ENCODE measurements at regions not wholly inside any gene's neighbourhood (a gene's known extent, or its start where the extent isn't known, plus 50 kb on each side); places are given as distances from the start of the nearest gene placed in this dataset.

DNA sequence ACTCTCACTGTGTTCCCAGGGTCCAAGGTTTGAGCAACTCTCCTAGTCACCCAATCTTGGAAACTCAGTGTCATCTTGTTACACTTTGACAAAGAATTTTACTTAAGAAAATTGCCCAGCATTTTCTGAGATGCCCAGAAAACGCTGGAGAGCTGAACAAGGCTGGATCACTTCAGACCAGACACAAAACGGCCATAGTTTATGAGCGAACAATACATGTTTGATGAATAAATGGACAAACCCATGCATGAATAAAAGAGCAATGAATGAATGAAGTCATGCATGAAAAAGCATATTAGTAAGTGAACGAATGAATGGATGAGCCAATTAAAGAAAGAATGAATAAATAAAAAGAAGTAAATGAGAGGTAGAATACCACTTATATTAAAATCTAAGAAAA is 103.8 kb downstream of the MATN1 start:
- Histone ChIP-seq H3K9me3 (ENCODE audit: control insufficient read depth in 4 of 4, insufficient read depth in 3 of 4, low read length in 3 of 4) (peaks cover 0 to 8% (median 4%) of the 10 kb centered on the region in 4 donors), H3K27me3 (ENCODE audit: control insufficient read depth in 3 of 3, insufficient read depth in 3 of 3, low read length in 2 of 3) (peaks cover 0 to 8% (median 2%) of the 10 kb centered on the region in 3 donors), H3K36me3 (ENCODE audit: control insufficient read depth in 4 of 4, insufficient read depth in 4 of 4, low read length in 4 of 4) (no peaks in the 10 kb centered on the region), H3K4me3 (no peak overlapping the region), H3K9ac (ENCODE audit: insufficient read depth in 1 of 2, low read length in 2 of 2) (no peak overlapping the region), H3K27ac (ENCODE audit: low read depth in 1 of 2, low read length in 1 of 2) (no peak overlapping the region), H3K4me1 (ENCODE audit: control insufficient read depth in 5 of 5, insufficient read depth in 5 of 5, low read length in 5 of 5) (peaks cover 0 to 4% (median 0%) of the 10 kb centered on the region in 5 donors)
- no peak for DNase-seq
- TF ChIP-seq, protein P1, sequence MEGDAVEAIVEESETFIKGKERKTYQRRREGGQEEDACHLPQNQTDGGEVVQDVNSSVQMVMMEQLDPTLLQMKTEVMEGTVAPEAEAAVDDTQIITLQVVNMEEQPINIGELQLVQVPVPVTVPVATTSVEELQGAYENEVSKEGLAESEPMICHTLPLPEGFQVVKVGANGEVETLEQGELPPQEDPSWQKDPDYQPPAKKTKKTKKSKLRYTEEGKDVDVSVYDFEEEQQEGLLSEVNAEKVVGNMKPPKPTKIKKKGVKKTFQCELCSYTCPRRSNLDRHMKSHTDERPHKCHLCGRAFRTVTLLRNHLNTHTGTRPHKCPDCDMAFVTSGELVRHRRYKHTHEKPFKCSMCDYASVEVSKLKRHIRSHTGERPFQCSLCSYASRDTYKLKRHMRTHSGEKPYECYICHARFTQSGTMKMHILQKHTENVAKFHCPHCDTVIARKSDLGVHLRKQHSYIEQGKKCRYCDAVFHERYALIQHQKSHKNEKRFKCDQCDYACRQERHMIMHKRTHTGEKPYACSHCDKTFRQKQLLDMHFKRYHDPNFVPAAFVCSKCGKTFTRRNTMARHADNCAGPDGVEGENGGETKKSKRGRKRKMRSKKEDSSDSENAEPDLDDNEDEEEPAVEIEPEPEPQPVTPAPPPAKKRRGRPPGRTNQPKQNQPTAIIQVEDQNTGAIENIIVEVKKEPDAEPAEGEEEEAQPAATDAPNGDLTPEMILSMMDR (IDR thresholded peaks at IDR 0.05; ENCODE audit: control extremely low read depth, extremely low read depth), result no peak
- no peak for ATAC-seq (ENCODE audit: insufficient read depth, low FRiP score)
- 77 to 78% methylated on average over 4 of the region's 4 CpGs for WGBS, 2 donors

DNA sequence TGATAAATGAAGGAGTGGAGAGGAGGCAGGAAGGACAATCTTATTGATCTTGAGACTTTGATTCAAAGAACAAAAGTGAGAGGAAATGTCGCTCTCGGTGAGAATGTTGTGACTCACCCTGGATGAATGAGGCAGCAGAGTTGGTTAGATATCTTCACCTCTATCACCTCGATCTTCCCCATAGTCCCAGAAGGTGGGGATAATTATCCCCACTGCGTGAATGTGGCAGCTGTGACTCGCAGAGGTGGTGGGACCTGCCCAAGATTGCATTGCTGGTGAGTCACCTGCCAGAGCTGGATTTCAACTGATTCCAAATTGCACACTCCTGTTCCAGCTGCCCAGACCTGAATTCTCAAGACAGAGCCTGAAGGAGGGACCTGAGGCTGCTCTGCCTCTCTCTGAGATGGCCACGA is 105.0 kb downstream of the MATN1 start:
- ATAC-seq (ENCODE audit: insufficient read depth, low FRiP score), result no peak

DNA sequence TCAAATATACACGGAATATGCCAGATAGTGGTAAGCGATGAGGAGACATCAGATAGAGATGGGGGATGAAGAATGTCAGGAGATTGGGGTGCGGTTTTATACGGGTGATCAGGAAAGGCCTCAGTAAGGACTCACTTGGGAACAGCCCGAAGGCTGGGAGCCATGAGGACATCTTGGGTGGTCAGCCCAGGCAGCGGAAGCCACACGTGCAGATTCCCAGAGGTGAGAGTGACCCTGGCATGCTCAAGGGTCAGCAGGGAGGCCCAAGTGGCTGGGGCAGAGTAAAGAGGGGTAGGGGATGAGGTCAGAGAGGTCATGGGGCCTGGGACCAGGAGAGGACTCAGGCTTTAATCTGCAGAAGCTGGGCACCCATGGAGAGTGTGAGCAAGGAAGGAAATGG is 106.6 kb downstream of the MATN1 start:
- H3K4me1 ChIP-seq (ENCODE audit: control insufficient read depth in 5 of 5, insufficient read depth in 5 of 5, low read length in 5 of 5), result peaks cover 0 to 4% (median 0%) of the 10 kb centered on the region in 5 donors
- DNase-seq (no peak), ATAC-seq (ENCODE audit: insufficient read depth, low FRiP score) (no peak)
- WGBS, 2 donors, result 83 to 85% methylated on average over 7 of the region's 7 CpGs
- peaks cover 0 to 8% (median 2%) of the 10 kb centered on the region in 3 donors for H3K27me3 ChIP-seq (ENCODE audit: control insufficient read depth in 3 of 3, insufficient read depth in 3 of 3, low read length in 2 of 3)
- H3K27ac ChIP-seq (ENCODE audit: low read depth in 1 of 2, low read length in 1 of 2), result no peak overlapping the region
- no peak overlapping the region for H3K4me3 ChIP-seq
- no peak overlapping the region for H3K9ac ChIP-seq (ENCODE audit: insufficient read depth in 1 of 2, low read length in 2 of 2)
- TF ChIP-seq, protein P1 (IDR thresholded peaks at IDR 0.05; ENCODE audit: control extremely low read depth, extremely low read depth), result no peak
- peaks cover 0 to 4% (median 0%) of the 10 kb centered on the region in 4 donors for H3K9me3 ChIP-seq (ENCODE audit: control insufficient read depth in 4 of 4, insufficient read depth in 3 of 4, low read length in 3 of 4)
- no peaks in the 10 kb centered on the region for H3K36me3 ChIP-seq (ENCODE audit: control insufficient read depth in 4 of 4, insufficient read depth in 4 of 4, low read length in 4 of 4)

More for the DNA sequence above, 105.0 kb downstream of the MATN1 start:
- WGBS, 2 donors, result 54 to 64% methylated on average over 6 of the region's 6 CpGs
- no peak overlapping the region for H3K9ac ChIP-seq (ENCODE audit: insufficient read depth in 1 of 2, low read length in 2 of 2)
- TF ChIP-seq, protein P1 (IDR thresholded peaks at IDR 0.05; ENCODE audit: control extremely low read depth, extremely low read depth), result no peak
- H3K27ac ChIP-seq (ENCODE audit: low read depth in 1 of 2, low read length in 1 of 2), result no peak overlapping the region
- H3K9me3 ChIP-seq (ENCODE audit: control insufficient read depth in 4 of 4, insufficient read depth in 3 of 4, low read length in 3 of 4), result peaks cover 0 to 6% (median 4%) of the 10 kb centered on the region in 4 donors
- peaks cover 0 to 8% (median 2%) of the 10 kb centered on the region in 3 donors for H3K27me3 ChIP-seq (ENCODE audit: control insufficient read depth in 3 of 3, insufficient read depth in 3 of 3, low read length in 2 of 3)
- no peak overlapping the region for H3K4me3 ChIP-seq
- DNase-seq, result no peak
- H3K4me1 ChIP-seq (ENCODE audit: control insufficient read depth in 5 of 5, insufficient read depth in 5 of 5, low read length in 5 of 5), result peaks cover 0 to 4% (median 0%) of the 10 kb centered on the region in 5 donors
- no peaks in the 10 kb centered on the region for H3K36me3 ChIP-seq (ENCODE audit: control insufficient read depth in 4 of 4, insufficient read depth in 4 of 4, low read length in 4 of 4)
